Liver (tissue), 8 donors: ENCODE measurements at regions not wholly inside any gene's neighbourhood (a gene's known extent, or its start where the extent isn't known, plus 50 kb on each side); places are given as distances from the start of the nearest gene placed in this dataset.

Experiments
- DNase-seq: peaks from one replicate; pipeline ENCODE4 v3.0.0-alpha.2; 2017; ENCODE audit warnings: low spot score
- H3K27ac ChIP-seq, 2 donors: one replicate each; pipeline ENCODE4 v1.7.0; 2013; ENCODE audit warnings: inconsistent platforms in 2 of 2, low read length in 2 of 2, control low read depth in 1 of 2, low read depth in 1 of 2, mild to moderate bottlenecking in 1 of 2
- H3K27me3 ChIP-seq, 4 donors: one replicate each; pipeline versions ENCODE4 v1.6.1 to v1.7.0; 2013; ENCODE audit warnings: low read length in 3 of 4, inconsistent platforms in 1 of 4, mild to moderate bottlenecking in 1 of 4, moderate library complexity in 1 of 4; ENCODE audit not compliant: control insufficient read depth in 4 of 4, insufficient read depth in 4 of 4
- H3K36me3 ChIP-seq, 4 donors: one replicate each; pipeline versions ENCODE4 v1.6.1 to v1.7.0; 2013; ENCODE audit warnings: low read length in 3 of 4, mild to moderate bottlenecking in 3 of 4, low read depth in 1 of 4, moderate library complexity in 1 of 4; ENCODE audit not compliant: control insufficient read depth in 4 of 4, insufficient read depth in 3 of 4
- H3K4me1 ChIP-seq, 4 donors: one replicate each; pipeline versions ENCODE4 v1.6.1 to v1.7.0; 2013; ENCODE audit warnings: low read length in 3 of 4, mild to moderate bottlenecking in 3 of 4, moderate library complexity in 1 of 4; ENCODE audit not compliant: control insufficient read depth in 4 of 4, insufficient read depth in 4 of 4
- H3K4me3 ChIP-seq, 3 donors: one replicate each; pipeline versions ENCODE4 v1.6.1 to v1.7.0; 2013; ENCODE audit warnings: low read length in 3 of 3, control low read depth in 1 of 3, low read depth in 1 of 3, mild to moderate bottlenecking in 1 of 3
- H3K9ac ChIP-seq, 2 donors: one replicate each; pipeline ENCODE4 v1.7.0; 2013; ENCODE audit warnings: low read length in 2 of 2, mild to moderate bottlenecking in 2 of 2, moderate library complexity in 2 of 2, control low read depth in 1 of 2, low read depth in 1 of 2
- H3K9me3 ChIP-seq, 4 donors: one replicate each; pipeline versions ENCODE4 v1.6.1 to v1.7.0; 2013; ENCODE audit warnings: low read length in 3 of 4; ENCODE audit not compliant: control insufficient read depth in 4 of 4
- ATF3 ChIP-seq: IDR thresholded peaks from 2 replicates; pipeline ENCODE4 v1.6.1; 2016; ENCODE audit warnings: antibody characterized with exemption
- CTCF ChIP-seq: fragments of 150-350 bp; IDR thresholded peaks from 2 replicates; pipeline ENCODE4 v1.5.1; 2017; ENCODE audit warnings: improper control_type of control experiment, low read depth, low read length; ENCODE audit not compliant: missing input control
- EGR1 ChIP-seq, 2 donors: IDR thresholded peaks; 2 replicates each; pipeline ENCODE4 v1.6.1; 2016 to 2018; ENCODE audit warnings: antibody characterized with exemption in 2 of 2, low read depth in 2 of 2
- FOXA1 ChIP-seq: IDR thresholded peaks from 2 replicates; pipeline ENCODE4 v1.6.1; 2016; ENCODE audit warnings: antibody characterized with exemption
- FOXA2 ChIP-seq: IDR thresholded peaks from 2 replicates; pipeline ENCODE4 v1.6.1; 2016; ENCODE audit warnings: antibody characterized with exemption
- GABPA ChIP-seq, 2 donors: IDR thresholded peaks in 1 of 2; conservative IDR thresholded peaks in 1 of 2; 2 replicates each; pipeline ENCODE4 v1.6.1; 2016; ENCODE audit warnings: antibody characterized with exemption in 2 of 2, mild to moderate bottlenecking in 1 of 2, moderate library complexity in 1 of 2
- HNF4A ChIP-seq, 2 donors: conservative IDR thresholded peaks; 2 replicates each; pipeline ENCODE4 v1.6.1; 2016; ENCODE audit warnings: antibody characterized with exemption in 2 of 2, mild to moderate bottlenecking in 2 of 2
- HNF4G ChIP-seq: IDR thresholded peaks from 2 replicates; pipeline ENCODE4 v1.6.1; 2016; ENCODE audit warnings: antibody characterized with exemption
- JUND ChIP-seq, 2 donors: IDR thresholded peaks; 2 replicates each; pipeline ENCODE4 v1.6.1; 2016; ENCODE audit warnings: antibody characterized with exemption in 2 of 2
- MAX ChIP-seq: IDR thresholded peaks from 2 replicates; pipeline ENCODE4 v1.6.1; 2016; ENCODE audit warnings: antibody characterized with exemption
- NR2F2 ChIP-seq: IDR thresholded peaks from 2 replicates; pipeline ENCODE4 v1.6.1; 2016; ENCODE audit warnings: antibody characterized with exemption
- RAD21 ChIP-seq, 2 donors: IDR thresholded peaks; 2 replicates each; pipeline ENCODE4 v1.6.1; 2016; ENCODE audit warnings: antibody characterized with exemption in 2 of 2, mild to moderate bottlenecking in 2 of 2
- REST ChIP-seq: IDR thresholded peaks from 2 replicates; pipeline ENCODE4 v1.6.1; 2016; ENCODE audit warnings: antibody characterized with exemption, mild to moderate bottlenecking
- RXRA ChIP-seq, 2 donors: IDR thresholded peaks; 2 replicates each; pipeline ENCODE4 v1.6.1; 2017 to 2018; ENCODE audit warnings: antibody characterized with exemption in 2 of 2, mild to moderate bottlenecking in 1 of 2
- TAF1 ChIP-seq: conservative IDR thresholded peaks from 2 replicates; pipeline ENCODE4 v1.6.1; 2016; ENCODE audit warnings: antibody characterized with exemption, mild to moderate bottlenecking
- YY1 ChIP-seq: IDR thresholded peaks from 2 replicates; pipeline ENCODE4 v1.6.1; 2016; ENCODE audit warnings: antibody characterized with exemption, mild to moderate bottlenecking
- ZBTB33 ChIP-seq: IDR thresholded peaks from 2 replicates; pipeline ENCODE4 v1.6.1; 2016; ENCODE audit warnings: antibody characterized with exemption
- WGBS: extraction: QIAGEN DNeasy Blood & Tissue Kit; methylation state at CpG from one replicate; pipeline ENCODE4 v1.1.7; 2013; 5-methylcytosine and 5-hydroxymethylcytosine counted together
- donor health status: healthy.
- donor health status: healthy.
- donor health status: healthy.
- donor health status: healthy.
- donor health status: healthy.

GRCh38 chr6:85802162-85802561 lies 159.5 kb upstream of the SYNCRIP start:
- Histone ChIP-seq H3K27me3 (no peaks in the 10 kb centered on the region), H3K4me1 (no peaks in the 10 kb centered on the region), H3K36me3 (no peaks in the 10 kb centered on the region), H3K9me3 (no peaks in the 10 kb centered on the region), H3K27ac (no peak overlapping the region), H3K4me3 (no peak overlapping the region), H3K9ac (no peak overlapping the region)
- TF ChIP-seq RAD21 (IDR thresholded peaks at IDR 0.05) (no peak), EGR1 (IDR thresholded peaks at IDR 0.05; ENCODE audit: low read depth in 2 of 2) (no peak), ZBTB33 (no peak), CTCF (no peak), MAX (no peak), HNF4A (conservative IDR thresholded peaks at IDR 0.05) (no peak), TAF1 (no peak), FOXA1 (no peak), ATF3 (no peak), GABPA (IDR thresholded peaks at IDR 0.05 in 1 of 2, conservative IDR thresholded peaks at IDR 0.05 in 1 of 2) (no peak)
- WGBS = 50% methylated on average over 1 of the region's 1 CpG
- no peak for DNase-seq

- no peak overlapping the region for H3K4me3 ChIP-seq
- no peaks in the 10 kb centered on the region for H3K27me3 ChIP-seq
- 92% methylated on average over 4 of the region's 4 CpGs for WGBS
- H3K36me3 ChIP-seq = no peaks in the 10 kb centered on the region
- no peak overlapping the region for H3K27ac ChIP-seq
- H3K9ac ChIP-seq = no peak overlapping the region
- no peaks in the 10 kb centered on the region for H3K4me1 ChIP-seq
- DNase-seq = no peak
- no peaks in the 10 kb centered on the region for H3K9me3 ChIP-seq
- TF ChIP-seq REST (no peak), NR2F2 (no peak), RXRA (IDR thresholded peaks at IDR 0.05) (no peak), EGR1 (IDR thresholded peaks at IDR 0.05; ENCODE audit: low read depth in 2 of 2) (no peak), GABPA (IDR thresholded peaks at IDR 0.05 in 1 of 2, conservative IDR thresholded peaks at IDR 0.05 in 1 of 2) (no peak), HNF4G (no peak), YY1 (no peak), TAF1 (no peak), CTCF (no peak), FOXA1 (no peak), ATF3 (no peak), MAX (no peak), JUND (IDR thresholded peaks at IDR 0.05) (no peak), HNF4A (conservative IDR thresholded peaks at IDR 0.05) (no peak), FOXA2 (no peak), RAD21 (IDR thresholded peaks at IDR 0.05) (no peak), ZBTB33 (no peak)
Observed at GRCh38 chr6:85798931-85799652, 156.4 kb upstream of the SYNCRIP start.
